ENCODE measurements at regions not wholly inside any gene's neighbourhood (a gene's known extent, or its start where the extent isn't known, plus 50 kb on each side); places are given as distances from the start of the nearest gene placed in this dataset.

- no peak for DNase-seq (ENCODE audit: low spot score)
- no peak overlapping the region for H3K27ac ChIP-seq
Observed at GRCh38 chr18:10261344-10262276, 192.8 kb upstream of the APCDD1 start.

DNA sequence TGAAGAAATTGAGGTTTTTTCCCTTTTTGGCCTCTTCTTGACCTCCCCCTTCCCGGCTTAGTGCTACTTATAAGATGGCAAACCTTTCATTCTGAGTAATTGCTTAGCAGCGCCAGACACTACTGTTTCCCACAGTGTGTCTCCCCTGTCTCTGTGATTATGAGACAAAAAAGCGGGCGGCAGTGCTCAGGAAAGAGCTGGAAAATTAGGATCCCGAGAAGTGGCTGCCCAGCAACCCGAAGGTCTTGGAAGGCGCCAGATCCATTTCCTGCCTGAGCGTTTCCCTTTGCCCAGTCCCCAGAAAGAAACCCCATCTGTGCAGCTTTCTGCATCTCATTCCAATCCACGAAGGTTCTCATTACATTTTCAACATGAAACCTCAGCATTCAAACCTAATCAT lies 191.9 kb upstream of the APCDD1 start:
- no peak for DNase-seq (ENCODE audit: low spot score)
- H2AFZ ChIP-seq = no peak overlapping the region
- H3K4me2 ChIP-seq = no peak overlapping the region
- H3K27ac ChIP-seq = no peak overlapping the region
- TF ChIP-seq EZH2phosphoT487 (IDR thresholded peaks at IDR 0.05; ENCODE audit: low read depth, severe bottlenecking, unreplicated experiment) = no peak
- H3K27me3 ChIP-seq = no peaks in the 10 kb centered on the region
- H3K9me3 ChIP-seq (ENCODE audit: low read depth) = peaks cover 4% of the 10 kb centered on the region
- H3K9me2 ChIP-seq (replicated peaks; ENCODE audit: insufficient read depth) = no peaks in the 10 kb centered on the region
- no peaks in the 10 kb centered on the region for H3K36me3 ChIP-seq (replicated peaks; ENCODE audit: insufficient read depth, low read depth)
- WGBS (ENCODE audit: low lambda C conversion rate, missing lambda C conversion rate) = 98% methylated on average over 9 of the region's 9 CpGs
- H3K79me2 ChIP-seq = no peaks in the 10 kb centered on the region
- no peaks in the 10 kb centered on the region for H4K20me1 ChIP-seq (ENCODE audit: insufficient read depth, poor library complexity, severe bottlenecking)
- H3K4me3 ChIP-seq = no peak overlapping the region
- H3K4me1 ChIP-seq (ENCODE audit: insufficient read depth) = no peaks in the 10 kb centered on the region

More at GRCh38 chr18:10261344-10262276, 192.8 kb upstream of the APCDD1 start:
- H3K27me3 ChIP-seq = no peaks in the 10 kb centered on the region
- H3K9me2 ChIP-seq (replicated peaks; ENCODE audit: insufficient read depth) = no peaks in the 10 kb centered on the region
- H3K36me3 ChIP-seq (replicated peaks; ENCODE audit: insufficient read depth, low read depth) = no peaks in the 10 kb centered on the region
- H3K4me1 ChIP-seq (ENCODE audit: insufficient read depth) = no peaks in the 10 kb centered on the region
- 98% methylated on average over 5 of the region's 5 CpGs for WGBS (ENCODE audit: low lambda C conversion rate, missing lambda C conversion rate)
- no peaks in the 10 kb centered on the region for H3K79me2 ChIP-seq
- no peak overlapping the region for H3K4me3 ChIP-seq
- no peak for TF ChIP-seq EZH2 (IDR thresholded peaks at IDR 0.05; ENCODE audit: borderline replicate concordance)
- TF ChIP-seq CTCF (IDR thresholded peaks at IDR 0.05; ENCODE audit: poor library complexity) = no peak
- TF ChIP-seq EZH2phosphoT487 (IDR thresholded peaks at IDR 0.05; ENCODE audit: low read depth, severe bottlenecking, unreplicated experiment) = no peak
- H4K20me1 ChIP-seq (ENCODE audit: insufficient read depth, poor library complexity, severe bottlenecking) = no peaks in the 10 kb centered on the region
- peaks cover 4% of the 10 kb centered on the region for H3K9me3 ChIP-seq (ENCODE audit: low read depth)
- no peak overlapping the region for H3K4me2 ChIP-seq
- H2AFZ ChIP-seq = no peak overlapping the region

DNA sequence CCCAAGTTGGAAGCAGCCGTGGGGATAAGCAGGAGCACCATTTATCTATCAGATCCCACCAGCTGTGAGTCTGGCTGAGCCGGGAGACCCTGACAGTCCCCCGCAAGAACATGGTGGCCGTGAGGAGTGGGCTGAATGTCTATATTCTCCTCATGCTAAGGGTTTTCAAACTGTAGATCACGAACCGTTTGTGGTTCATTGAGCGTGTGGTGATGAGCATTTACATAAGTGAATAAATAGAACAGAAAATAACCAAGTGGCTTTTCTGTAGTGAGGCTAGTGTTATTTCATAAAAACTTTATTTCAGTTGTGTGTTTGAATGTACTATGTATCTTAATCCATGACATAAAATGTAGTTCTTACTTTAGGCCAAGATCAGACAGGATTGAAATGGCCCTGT lies 190.2 kb upstream of the APCDD1 start:
- Histone ChIP-seq H3K9me3 (ENCODE audit: low read depth) (peaks cover 4% of the 10 kb centered on the region), H3K4me2 (no peak overlapping the region), H3K79me2 (no peaks in the 10 kb centered on the region), H3K36me3 (replicated peaks; ENCODE audit: insufficient read depth, low read depth) (no peaks in the 10 kb centered on the region), H3K4me3 (no peak overlapping the region), H4K20me1 (ENCODE audit: insufficient read depth, poor library complexity, severe bottlenecking) (no peaks in the 10 kb centered on the region), H3K27me3 (no peaks in the 10 kb centered on the region), H3K4me1 (ENCODE audit: insufficient read depth) (no peaks in the 10 kb centered on the region), H2AFZ (no peak overlapping the region), H3K27ac (no peak overlapping the region), H3K9me2 (replicated peaks; ENCODE audit: insufficient read depth) (no peaks in the 10 kb centered on the region)
- TF ChIP-seq EZH2phosphoT487 (IDR thresholded peaks at IDR 0.05; ENCODE audit: low read depth, severe bottlenecking, unreplicated experiment) (no peak), EZH2 (IDR thresholded peaks at IDR 0.05; ENCODE audit: borderline replicate concordance) (no peak), CTCF (IDR thresholded peaks at IDR 0.05; ENCODE audit: poor library complexity) (no peak)
- WGBS (ENCODE audit: low lambda C conversion rate, missing lambda C conversion rate) = 91% methylated on average over 7 of the region's 7 CpGs
- DNase-seq (ENCODE audit: low spot score) = no peak

DNA sequence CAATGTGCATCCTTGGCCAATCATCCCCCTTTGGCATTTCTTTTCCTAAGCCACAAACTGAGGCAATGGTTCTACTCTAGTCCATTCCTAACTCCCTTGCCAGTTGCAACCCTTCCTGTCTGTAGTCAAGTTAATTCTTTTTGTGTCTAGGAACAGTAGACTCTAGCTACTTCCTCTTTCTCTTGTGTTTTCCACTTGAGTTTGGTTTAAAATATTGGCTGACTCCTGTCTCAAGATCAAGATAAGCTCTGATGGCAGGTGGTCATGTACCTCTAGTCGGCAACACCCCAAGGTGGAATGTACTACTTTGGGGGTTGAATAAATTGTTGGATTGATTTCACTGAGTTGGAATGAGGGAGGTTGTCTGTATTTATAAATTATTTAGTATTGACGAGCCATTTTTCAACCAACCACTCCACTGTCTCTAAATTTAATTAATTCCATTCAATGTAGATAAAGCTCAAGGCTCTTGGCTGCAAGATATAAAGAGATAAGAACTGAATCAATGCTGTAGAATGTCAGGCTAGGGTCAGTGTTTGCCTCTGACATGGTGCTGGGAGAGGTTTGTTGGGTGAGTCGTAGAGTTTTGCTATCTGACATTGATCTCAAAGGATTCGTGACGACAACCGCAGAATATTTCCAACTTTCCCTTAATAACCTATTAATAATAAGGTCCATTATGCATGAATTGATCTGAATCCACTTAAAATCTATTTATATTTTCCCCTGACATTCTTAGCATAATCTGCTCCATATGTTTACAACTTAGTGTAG lies 188.7 kb upstream of the APCDD1 start:
- H3K4me3 ChIP-seq = no peak overlapping the region
- no peak for DNase-seq (ENCODE audit: low spot score)

More for the DNA sequence above, 188.7 kb upstream of the APCDD1 start:
- Histone ChIP-seq H2AFZ (no peak overlapping the region), H3K9me3 (ENCODE audit: low read depth) (peaks cover under 1% of the 10 kb centered on the region), H3K36me3 (replicated peaks; ENCODE audit: insufficient read depth, low read depth) (no peaks in the 10 kb centered on the region), H3K4me1 (ENCODE audit: insufficient read depth) (peaks cover 9% of the 10 kb centered on the region), H4K20me1 (ENCODE audit: insufficient read depth, poor library complexity, severe bottlenecking) (no peaks in the 10 kb centered on the region), H3K27ac (no peak overlapping the region), H3K27me3 (no peaks in the 10 kb centered on the region), H3K4me2 (no peak overlapping the region), H3K79me2 (no peaks in the 10 kb centered on the region), H3K9me2 (replicated peaks; ENCODE audit: insufficient read depth) (no peaks in the 10 kb centered on the region)
- no peak for TF ChIP-seq EZH2 (IDR thresholded peaks at IDR 0.05; ENCODE audit: borderline replicate concordance)
- no peak for TF ChIP-seq EZH2phosphoT487 (IDR thresholded peaks at IDR 0.05; ENCODE audit: low read depth, severe bottlenecking, unreplicated experiment)
- no peak for TF ChIP-seq CTCF (IDR thresholded peaks at IDR 0.05; ENCODE audit: poor library complexity)
- WGBS (ENCODE audit: low lambda C conversion rate, missing lambda C conversion rate) = 78% methylated on average over 6 of the region's 6 CpGs

All from hepatocyte (in vitro differentiated cells).